GM12878 (cell line): ENCODE measurements at regions not wholly inside any gene's neighbourhood (a gene's known extent, or its start where the extent isn't known, plus 50 kb on each side); places are given as distances from the start of the nearest gene placed in this dataset.

ENCODE experiments used
- CEBPB ChIP-seq, 2 experiments: fragments of 150-350 bp in 1 of 2; IDR thresholded peaks; 2 replicates each; pipeline ENCODE4 v1.6.1; 2012 to 2014; ENCODE audit warnings: low read depth in 2 of 2, low read length in 2 of 2, borderline replicate concordance in 1 of 2, inconsistent platforms in 1 of 2
- CREB1 ChIP-seq: IDR thresholded peaks from 2 replicates; pipeline ENCODE4 v1.6.1; 2012; ENCODE audit warnings: low read depth, mild to moderate bottlenecking, inconsistent platforms
- CTCF ChIP-seq, 3 experiments: IDR thresholded peaks in 2 of 3; conservative IDR thresholded peaks in 1 of 3; 2 replicates each; pipeline ENCODE4 v1.5.1; 2011; ENCODE audit warnings: low read depth in 3 of 3, low read length in 3 of 3, mild to moderate bottlenecking in 3 of 3, control low read depth in 2 of 3, moderate library complexity in 2 of 3, inconsistent platforms in 1 of 3, mixed read lengths in 1 of 3; ENCODE audit not compliant: control insufficient read depth in 2 of 3, insufficient read depth in 1 of 3; ENCODE audit errors: extremely low read depth in 1 of 3
- HDAC2 ChIP-seq: fragments of 200-600 bp; sonication (generic); IDR thresholded peaks from 2 replicates; pipeline ENCODE4 v1.6.1; 2017
- KDM1A ChIP-seq: fragments of 200-600 bp; sonication (generic); IDR thresholded peaks from 2 replicates; pipeline ENCODE4 v1.6.1; 2016; ENCODE audit warnings: borderline replicate concordance
- NR2C2 ChIP-seq: IDR thresholded peaks from 2 replicates; pipeline ENCODE4 v1.6.1; 2011; ENCODE audit warnings: borderline replicate concordance, low read depth; ENCODE audit not compliant: control insufficient read depth, insufficient read length
- POLR2A ChIP-seq: IDR thresholded peaks from 2 replicates; pipeline ENCODE4 v1.6.1; 2011; ENCODE audit warnings: low read depth, mild to moderate bottlenecking, low read length
- POLR2AphosphoS2 ChIP-seq: IDR thresholded peaks from 2 replicates; pipeline ENCODE4 v1.6.1; 2011; ENCODE audit warnings: low read depth, mild to moderate bottlenecking, low read length, improper control_type of control experiment, moderate library complexity
- SP1 ChIP-seq: IDR thresholded peaks from one replicate; pipeline ENCODE4 v1.6.1; 2011; ENCODE audit warnings: low read depth, low read length
- TCF7 ChIP-seq: IDR thresholded peaks from 2 replicates; pipeline ENCODE4 v1.6.1; 2014; ENCODE audit warnings: antibody characterized with exemption, borderline replicate concordance

- no peak for TF ChIP-seq KDM1A
- TF ChIP-seq POLR2AphosphoS2, result no peak
- TF ChIP-seq SP1, result no peak
- TF ChIP-seq CTCF (IDR thresholded peaks at IDR 0.05 in 2 of 3, conservative IDR thresholded peaks at IDR 0.05 in 1 of 3; ENCODE audit: control insufficient read depth in 2 of 3, extremely low read depth in 1 of 3, insufficient read depth in 1 of 3, low read depth in 3 of 3, low read length in 3 of 3), result no peak
- TF ChIP-seq POLR2A, result no peak
- no peak for TF ChIP-seq HDAC2
- TF ChIP-seq CREB1, result no peak
- TF ChIP-seq TCF7, result no peak
- no peak for TF ChIP-seq CEBPB (IDR thresholded peaks at IDR 0.05; ENCODE audit: borderline replicate concordance in 1 of 2, low read depth in 2 of 2, low read length in 2 of 2)
- TF ChIP-seq NR2C2, result no peak
Measured at GRCh38 chr20:52015155-52015554, 176.4 kb downstream of the ZFP64 start.
